ENCODE measurements at regions not wholly inside any gene's neighbourhood (a gene's known extent, or its start where the extent isn't known, plus 50 kb on each side); places are given as distances from the start of the nearest gene placed in this dataset.

DNA sequence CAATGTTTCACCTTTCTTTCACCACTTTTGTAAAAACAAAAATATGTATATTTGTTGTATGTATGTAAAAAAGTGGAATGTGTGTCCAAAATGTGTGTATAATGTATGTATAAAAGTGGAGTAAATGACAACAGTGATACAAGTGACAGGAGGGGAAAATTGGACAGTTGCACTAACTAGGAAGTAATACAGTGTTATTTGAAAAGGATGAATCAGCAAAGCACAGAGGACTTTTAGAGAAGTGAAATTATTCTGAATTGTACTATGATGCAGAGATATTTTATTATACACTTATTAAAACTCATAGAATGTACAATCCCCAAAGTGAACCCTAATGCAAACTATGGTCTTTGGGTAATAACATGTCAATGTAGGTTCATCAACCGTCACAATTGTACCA, 331.3 kb upstream of the CNTNAP5 start:
- peaks cover 2% of the 10 kb centered on the region for H3K9me3 ChIP-seq (ENCODE audit: control insufficient read depth, low read length)
- H2BK5ac ChIP-seq (ENCODE audit: low read depth, low read length, poor library complexity, severe bottlenecking) = no peak overlapping the region
- H2BK15ac ChIP-seq (ENCODE audit: low read depth, poor library complexity, severe bottlenecking) = no peak overlapping the region
- H2BK12ac ChIP-seq (ENCODE audit: low read length in 2 of 2) = no peak overlapping the region
- H3K79me1 ChIP-seq (replicated peaks; ENCODE audit: low read length, poor library complexity, severe bottlenecking) = no peaks in the 10 kb centered on the region
- H3K4me2 ChIP-seq (ENCODE audit: low read length, poor library complexity, severe bottlenecking) = no peak overlapping the region
- no peak overlapping the region for H3K27ac ChIP-seq (ENCODE audit: low read length, poor library complexity, severe bottlenecking)
- no peak overlapping the region for H3K9ac ChIP-seq (ENCODE audit: low read length)
- no peak overlapping the region for H2BK120ac ChIP-seq (ENCODE audit: low read depth, low read length)
- no peak overlapping the region for H3K23ac ChIP-seq (ENCODE audit: low read length in 2 of 2)
- no peak overlapping the region for H3K4ac ChIP-seq (ENCODE audit: low read depth in 1 of 2, low read length in 2 of 2)
- no peak for DNase-seq
- no peak overlapping the region for H4K8ac ChIP-seq (ENCODE audit: low read length)
- H3K14ac ChIP-seq (ENCODE audit: low read length in 2 of 2) = no peak overlapping the region
- no peaks in the 10 kb centered on the region for H3K36me3 ChIP-seq (ENCODE audit: control insufficient read depth in 1 of 2, insufficient read depth in 2 of 2, low read depth in 1 of 2, low read length in 2 of 2)
- no peak overlapping the region for H2AFZ ChIP-seq (ENCODE audit: low read depth, low read length)
- no peaks in the 10 kb centered on the region for H3K27me3 ChIP-seq (ENCODE audit: control insufficient read depth in 1 of 2, insufficient read depth in 1 of 2, low read length in 2 of 2)
- H3K4me1 ChIP-seq (ENCODE audit: control insufficient read depth, insufficient read depth, low read depth, low read length) = no peaks in the 10 kb centered on the region
- 100% methylated on average over 1 of the region's 1 CpG for WGBS
- H3K18ac ChIP-seq (ENCODE audit: low read depth in 1 of 2, low read length in 2 of 2) = no peak overlapping the region
- no peak overlapping the region for H3K4me3 ChIP-seq (ENCODE audit: insufficient read depth in 1 of 2, low read depth in 1 of 2, low read length in 2 of 2)
- no peak overlapping the region for H4K91ac ChIP-seq (ENCODE audit: low read length)
- no peak overlapping the region for H2AK5ac ChIP-seq (ENCODE audit: low read length, severe bottlenecking)

DNA sequence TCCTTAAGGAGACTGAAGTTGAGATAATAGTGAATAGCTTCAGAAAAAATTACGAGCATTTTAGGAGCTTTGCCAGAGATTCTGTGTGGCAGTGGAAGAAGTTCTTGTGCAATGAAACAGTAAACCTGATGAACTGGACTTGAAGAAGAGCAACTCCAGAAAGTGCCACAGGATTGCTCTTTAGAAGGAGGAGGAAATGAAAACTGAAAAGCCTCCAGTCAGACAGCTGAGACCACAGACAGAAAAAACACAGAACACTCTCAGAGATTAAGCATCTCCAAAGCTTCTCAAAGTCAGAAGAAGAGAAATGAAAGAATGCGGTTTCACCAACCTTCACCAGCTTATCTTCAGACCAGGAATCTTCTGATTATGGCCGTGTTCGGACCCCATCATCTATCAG, 329.7 kb upstream of the CNTNAP5 start:
- Histone ChIP-seq H2BK15ac (ENCODE audit: low read depth, poor library complexity, severe bottlenecking) (no peak overlapping the region), H3K9ac (ENCODE audit: low read length) (no peak overlapping the region), H3K27me3 (ENCODE audit: control insufficient read depth in 1 of 2, insufficient read depth in 1 of 2, low read length in 2 of 2) (no peaks in the 10 kb centered on the region), H2BK5ac (ENCODE audit: low read depth, low read length, poor library complexity, severe bottlenecking) (no peak overlapping the region), H3K18ac (ENCODE audit: low read depth in 1 of 2, low read length in 2 of 2) (no peak overlapping the region), H3K36me3 (ENCODE audit: control insufficient read depth in 1 of 2, insufficient read depth in 2 of 2, low read depth in 1 of 2, low read length in 2 of 2) (no peaks in the 10 kb centered on the region), H3K27ac (ENCODE audit: low read length, poor library complexity, severe bottlenecking) (no peak overlapping the region), H3K4me2 (ENCODE audit: low read length, poor library complexity, severe bottlenecking) (no peak overlapping the region), H3K4ac (ENCODE audit: low read depth in 1 of 2, low read length in 2 of 2) (no peak overlapping the region), H4K8ac (ENCODE audit: low read length) (no peak overlapping the region), H3K14ac (ENCODE audit: low read length in 2 of 2) (no peak overlapping the region), H3K79me1 (replicated peaks; ENCODE audit: low read length, poor library complexity, severe bottlenecking) (no peaks in the 10 kb centered on the region), H4K91ac (ENCODE audit: low read length) (no peak overlapping the region), H3K23ac (ENCODE audit: low read length in 2 of 2) (no peak overlapping the region), H2BK12ac (ENCODE audit: low read length in 2 of 2) (no peak overlapping the region), H2AK5ac (ENCODE audit: low read length, severe bottlenecking) (no peak overlapping the region), H2AFZ (ENCODE audit: low read depth, low read length) (no peak overlapping the region), H3K4me1 (ENCODE audit: control insufficient read depth, insufficient read depth, low read depth, low read length) (no peaks in the 10 kb centered on the region), H3K4me3 (ENCODE audit: insufficient read depth in 1 of 2, low read depth in 1 of 2, low read length in 2 of 2) (no peak overlapping the region), H3K9me3 (ENCODE audit: control insufficient read depth, low read length) (peaks cover 2% of the 10 kb centered on the region), H2BK120ac (ENCODE audit: low read depth, low read length) (no peak overlapping the region)
- WGBS = 86% methylated on average over 4 of the region's 4 CpGs
- no peak for DNase-seq

DNA sequence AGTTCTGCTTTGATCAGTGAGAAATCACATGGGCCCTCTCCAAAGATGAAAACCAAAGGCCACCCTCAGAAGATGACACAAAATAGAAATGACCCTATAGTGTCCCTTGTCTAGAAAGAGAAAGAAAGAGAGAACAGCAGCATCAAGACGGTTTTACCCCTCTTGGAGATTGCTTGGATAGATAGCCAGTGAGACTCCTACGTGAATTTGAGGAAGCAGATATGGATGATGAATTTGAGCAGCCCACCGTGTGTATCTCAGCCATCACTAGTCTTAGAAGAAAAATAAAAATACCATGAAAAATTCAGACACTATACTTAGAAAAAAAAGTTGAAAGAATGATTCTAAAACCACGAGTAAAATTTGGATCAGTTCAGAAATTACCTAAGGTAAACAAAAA, 329.1 kb upstream of the CNTNAP5 start:
- DNase-seq = no peak
- Histone ChIP-seq H3K9ac (ENCODE audit: low read length) (no peak overlapping the region), H3K4me1 (ENCODE audit: control insufficient read depth, insufficient read depth, low read depth, low read length) (no peaks in the 10 kb centered on the region), H2BK120ac (ENCODE audit: low read depth, low read length) (no peak overlapping the region), H2AFZ (ENCODE audit: low read depth, low read length) (no peak overlapping the region), H3K27ac (ENCODE audit: low read length, poor library complexity, severe bottlenecking) (no peak overlapping the region), H3K4ac (ENCODE audit: low read depth in 1 of 2, low read length in 2 of 2) (no peak overlapping the region), H3K79me1 (replicated peaks; ENCODE audit: low read length, poor library complexity, severe bottlenecking) (no peaks in the 10 kb centered on the region), H3K9me3 (ENCODE audit: control insufficient read depth, low read length) (peaks cover 2% of the 10 kb centered on the region), H2BK5ac (ENCODE audit: low read depth, low read length, poor library complexity, severe bottlenecking) (no peak overlapping the region), H2AK5ac (ENCODE audit: low read length, severe bottlenecking) (no peak overlapping the region), H3K4me2 (ENCODE audit: low read length, poor library complexity, severe bottlenecking) (no peak overlapping the region), H3K23ac (ENCODE audit: low read length in 2 of 2) (no peak overlapping the region), H3K36me3 (ENCODE audit: control insufficient read depth in 1 of 2, insufficient read depth in 2 of 2, low read depth in 1 of 2, low read length in 2 of 2) (no peaks in the 10 kb centered on the region), H4K8ac (ENCODE audit: low read length) (no peak overlapping the region), H4K91ac (ENCODE audit: low read length) (no peak overlapping the region), H3K18ac (ENCODE audit: low read depth in 1 of 2, low read length in 2 of 2) (no peak overlapping the region), H3K4me3 (ENCODE audit: insufficient read depth in 1 of 2, low read depth in 1 of 2, low read length in 2 of 2) (no peak overlapping the region), H2BK15ac (ENCODE audit: low read depth, poor library complexity, severe bottlenecking) (no peak overlapping the region), H2BK12ac (ENCODE audit: low read length in 2 of 2) (no peak overlapping the region), H3K27me3 (ENCODE audit: control insufficient read depth in 1 of 2, insufficient read depth in 1 of 2, low read length in 2 of 2) (no peaks in the 10 kb centered on the region), H3K14ac (ENCODE audit: low read length in 2 of 2) (no peak overlapping the region)
- 73% methylated on average over 2 of the region's 4 CpGs for WGBS

DNA sequence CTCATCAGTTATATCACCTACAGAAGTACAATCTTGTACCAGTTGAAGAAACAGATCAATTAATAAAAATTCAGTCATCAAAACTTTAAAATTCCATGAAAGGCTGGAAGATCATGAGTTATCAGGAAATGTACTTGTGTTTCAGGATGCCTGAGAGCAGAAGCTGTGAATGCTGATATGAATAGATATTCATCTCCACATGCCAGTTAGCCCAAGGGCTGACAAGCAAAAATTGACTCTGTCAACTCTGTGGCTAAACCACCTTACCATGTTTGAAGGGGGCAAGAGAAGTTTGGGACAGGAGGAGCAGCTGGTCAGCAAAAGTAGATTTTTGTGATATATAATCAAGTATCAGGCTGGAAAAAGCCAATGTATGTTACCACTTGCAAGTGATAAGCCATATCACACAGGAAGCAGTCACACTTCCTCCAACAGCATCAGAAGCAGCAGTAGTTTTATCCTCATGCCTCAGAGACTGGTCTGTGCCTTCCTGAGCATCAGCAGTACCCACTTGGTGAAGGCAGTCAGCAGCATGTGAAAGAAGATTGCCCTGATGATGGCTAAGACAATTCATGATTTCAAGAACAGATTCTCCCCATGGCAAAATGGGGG, 328.2 kb upstream of the CNTNAP5 start:
- H3K27me3 ChIP-seq (ENCODE audit: control insufficient read depth in 1 of 2, insufficient read depth in 1 of 2, low read length in 2 of 2) = no peaks in the 10 kb centered on the region
- no peak overlapping the region for H3K4me2 ChIP-seq (ENCODE audit: low read length, poor library complexity, severe bottlenecking)
- H3K4me3 ChIP-seq (ENCODE audit: insufficient read depth in 1 of 2, low read depth in 1 of 2, low read length in 2 of 2) = no peak overlapping the region
- H4K8ac ChIP-seq (ENCODE audit: low read length) = no peak overlapping the region
- H3K36me3 ChIP-seq (ENCODE audit: control insufficient read depth in 1 of 2, insufficient read depth in 2 of 2, low read depth in 1 of 2, low read length in 2 of 2) = no peaks in the 10 kb centered on the region
- no peak overlapping the region for H4K91ac ChIP-seq (ENCODE audit: low read length)
- H2BK120ac ChIP-seq (ENCODE audit: low read depth, low read length) = no peak overlapping the region
- H3K14ac ChIP-seq (ENCODE audit: low read length in 2 of 2) = no peak overlapping the region
- H3K23ac ChIP-seq (ENCODE audit: low read length in 2 of 2) = no peak overlapping the region
- no peaks in the 10 kb centered on the region for H3K4me1 ChIP-seq (ENCODE audit: control insufficient read depth, insufficient read depth, low read depth, low read length)
- H3K4ac ChIP-seq (ENCODE audit: low read depth in 1 of 2, low read length in 2 of 2) = no peak overlapping the region
- no peak overlapping the region for H2BK12ac ChIP-seq (ENCODE audit: low read length in 2 of 2)
- no peak for DNase-seq
- no peak overlapping the region for H2BK15ac ChIP-seq (ENCODE audit: low read depth, poor library complexity, severe bottlenecking)
- H3K27ac ChIP-seq (ENCODE audit: low read length, poor library complexity, severe bottlenecking) = no peak overlapping the region
- H3K18ac ChIP-seq (ENCODE audit: low read depth in 1 of 2, low read length in 2 of 2) = no peak overlapping the region
- H3K9ac ChIP-seq (ENCODE audit: low read length) = no peak overlapping the region
- H2AFZ ChIP-seq (ENCODE audit: low read depth, low read length) = no peak overlapping the region
- H3K79me1 ChIP-seq (replicated peaks; ENCODE audit: low read length, poor library complexity, severe bottlenecking) = no peaks in the 10 kb centered on the region
- H2AK5ac ChIP-seq (ENCODE audit: low read length, severe bottlenecking) = no peak overlapping the region
- no peak overlapping the region for H2BK5ac ChIP-seq (ENCODE audit: low read depth, low read length, poor library complexity, severe bottlenecking)
- no peaks in the 10 kb centered on the region for H3K9me3 ChIP-seq (ENCODE audit: control insufficient read depth, low read length)
